GM18502 (cell line): ENCODE measurements at regions not wholly inside any gene's neighbourhood (a gene's known extent, or its start where the extent isn't known, plus 50 kb on each side); places are given as distances from the start of the nearest gene placed in this dataset.

Experiments
- ATAC-seq: cut with Tn5 transposase; IDR thresholded peaks from one replicate; pipeline ENCODE4 v1.9.1; 2021; ENCODE audit warnings: mild to moderate bottlenecking; ENCODE audit not compliant: unreplicated experiment, poor library complexity

GRCh38 chr4:138086611-138087041, 155.5 kb downstream of the SLC7A11 start:
- no peak for ATAC-seq

- no peak for ATAC-seq
Measured at GRCh38 chr4:138085736-138086305, 156.3 kb downstream of the SLC7A11 start.

- no peak for ATAC-seq
Measured at GRCh38 chr4:138078751-138079520, 163.2 kb downstream of the SLC7A11 start.

GRCh38 chr4:138078253-138078652, 163.9 kb downstream of the SLC7A11 start:
- no peak for ATAC-seq

GRCh38 chr4:138076561-138076960, 165.6 kb downstream of the SLC7A11 start:
- no peak for ATAC-seq

- ATAC-seq: no peak
Measured at GRCh38 chr4:138070816-138071215, 171.3 kb downstream of the SLC7A11 start.

- ATAC-seq: peak; percentile 62
Measured at GRCh38 chr4:138063581-138063980, 178.6 kb downstream of the SLC7A11 start.

GRCh38 chr4:138062929-138063328, 179.2 kb downstream of the SLC7A11 start:
- no peak for ATAC-seq

GRCh38 chr4:138056541-138056940, 185.6 kb downstream of the SLC7A11 start:
- ATAC-seq: no peak

GRCh38 chr4:138055890-138056289, 186.3 kb downstream of the SLC7A11 start:
- no peak for ATAC-seq

- no peak for ATAC-seq
Measured at GRCh38 chr4:138053641-138054301, 188.4 kb downstream of the SLC7A11 start.

- ATAC-seq: no peak
Measured at GRCh38 chr4:138052806-138053632, 189.1 kb downstream of the SLC7A11 start.

- no peak for ATAC-seq
Measured at GRCh38 chr4:138051157-138051556, 191.0 kb downstream of the SLC7A11 start.

GRCh38 chr4:138050601-138051000, 191.5 kb downstream of the SLC7A11 start:
- no peak for ATAC-seq

- ATAC-seq: no peak
Measured at GRCh38 chr4:138049355-138049754, 192.8 kb downstream of the SLC7A11 start.

GRCh38 chr4:138047290-138047689, 194.9 kb downstream of the SLC7A11 start:
- no peak for ATAC-seq

- no peak for ATAC-seq
Measured at GRCh38 chr4:138045036-138045435, 197.1 kb downstream of the SLC7A11 start.

GRCh38 chr4:138039010-138039409, 203.1 kb downstream of the SLC7A11 start:
- no peak for ATAC-seq

GRCh38 chr4:138037696-138038095, 204.5 kb downstream of the SLC7A11 start:
- no peak for ATAC-seq

GRCh38 chr4:138035781-138036258, 206.3 kb downstream of the SLC7A11 start:
- peak; percentile 100 for ATAC-seq
